MCF 10A (cell line): ENCODE measurements at regions not wholly inside any gene's neighbourhood (a gene's known extent, or its start where the extent isn't known, plus 50 kb on each side); places are given as distances from the start of the nearest gene placed in this dataset.

Source experiments
- BruUV-seq: library from RNA; stranded (reverse); fragments of 400-500 nt; replicated peaks from 2 replicates; lab custom pipeline; 2021; lab: Mats Ljungman, UMichigan
- CTCF ChIA-PET: fragments of 300-600 bp; sonication (Branson Sonifier 250); formaldehyde crosslinking; extraction: SDS; loops from one replicate; lab custom pipeline; 2021; ENCODE audit warnings: antibody characterized with exemption, inconsistent platforms; lab: Yijun Ruan, JAX
- POLR2A ChIA-PET: fragments of 300-600, 350-650 bp; sonication (Branson Sonifier 250); formaldehyde crosslinking; extraction: SDS; loops from one replicate; lab custom pipeline; 2020; ENCODE audit warnings: antibody characterized with exemption, inconsistent platforms; lab: Yijun Ruan, JAX
- DNase-seq: peaks from one replicate; pipeline ENCODE4 v3.0.0-alpha.2; 2018; ENCODE audit not compliant: unreplicated experiment
- H3K27ac Mint-ChIP-seq: one replicate; pipeline ENCODE4 v1.8.0; 2022; ENCODE audit warnings: mild to moderate bottlenecking, low read depth, mixed read lengths; ENCODE audit not compliant: unreplicated experiment
- H3K27me3 Mint-ChIP-seq: one replicate; pipeline ENCODE4 v1.8.0; 2022; ENCODE audit warnings: mixed read lengths; ENCODE audit not compliant: insufficient read depth, unreplicated experiment
- H3K36me3 Mint-ChIP-seq: one replicate; pipeline ENCODE4 v1.8.0; 2022; ENCODE audit warnings: mild to moderate bottlenecking, moderate library complexity, mixed read lengths; ENCODE audit not compliant: insufficient read depth, unreplicated experiment
- H3K4me1 Mint-ChIP-seq: one replicate; pipeline ENCODE4 v1.8.0; 2022; ENCODE audit warnings: mixed read lengths; ENCODE audit not compliant: insufficient read depth, unreplicated experiment
- H3K4me3 Mint-ChIP-seq: one replicate; pipeline ENCODE4 v1.8.0; 2022; ENCODE audit warnings: mild to moderate bottlenecking, moderate library complexity, mixed read lengths; ENCODE audit not compliant: unreplicated experiment
- H3K9me3 Mint-ChIP-seq: one replicate; pipeline ENCODE4 v1.8.0; 2022; ENCODE audit warnings: mixed read lengths; ENCODE audit not compliant: unreplicated experiment
- intact Hi-C: fragments of 100-400 bp; cut with micrococcal nuclease; formaldehyde crosslinking; loops from 2 replicates; pipeline ENCODE4 v1.14.1; 2022
- TF ChIP-seq, protein P1 (sequence below): fragments of 200-600 bp; IDR thresholded peaks from one replicate; pipeline ENCODE4 v1.8.0; 2022; ENCODE audit warnings: antibody characterized with exemption, mild to moderate bottlenecking; ENCODE audit not compliant: unreplicated experiment

DNA sequence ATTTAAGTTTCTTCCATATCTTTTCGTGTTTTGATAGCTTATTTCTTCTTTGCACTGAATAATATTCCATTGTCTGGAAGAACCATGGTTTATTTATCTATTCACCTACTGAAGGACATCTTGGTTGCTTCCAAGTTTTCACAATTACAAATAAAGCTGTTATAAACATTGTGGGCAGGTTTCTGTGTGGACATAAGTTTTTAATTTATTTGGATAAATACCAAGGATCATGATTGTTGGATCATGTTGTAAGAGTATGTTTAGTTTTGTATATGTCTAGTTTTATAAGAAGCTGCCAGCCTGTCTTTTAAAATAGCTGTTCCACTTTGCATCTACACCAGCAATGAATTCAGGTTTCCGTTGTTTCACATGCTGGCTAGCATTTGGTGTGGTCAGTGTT, 339.4 kb downstream of the CDH11 start:
- Mint-ChIP-seq H3K27me3 (no peaks in the 10 kb centered on the region), H3K4me1 (no peaks in the 10 kb centered on the region), H3K9me3 (no peaks in the 10 kb centered on the region), H3K4me3 (no peak overlapping the region), H3K36me3 (no peaks in the 10 kb centered on the region), H3K27ac (no peak overlapping the region)
- CTCF ChIA-PET, result interaction anchor here (0.6 kb wide), 2 partner anchors 12 to 70 kb away, joined by 3 to 5 read pairs; no protein-coding TSS in a partner anchor
- intact Hi-C loops, result no loop called here
- TF ChIP-seq, protein P1, sequence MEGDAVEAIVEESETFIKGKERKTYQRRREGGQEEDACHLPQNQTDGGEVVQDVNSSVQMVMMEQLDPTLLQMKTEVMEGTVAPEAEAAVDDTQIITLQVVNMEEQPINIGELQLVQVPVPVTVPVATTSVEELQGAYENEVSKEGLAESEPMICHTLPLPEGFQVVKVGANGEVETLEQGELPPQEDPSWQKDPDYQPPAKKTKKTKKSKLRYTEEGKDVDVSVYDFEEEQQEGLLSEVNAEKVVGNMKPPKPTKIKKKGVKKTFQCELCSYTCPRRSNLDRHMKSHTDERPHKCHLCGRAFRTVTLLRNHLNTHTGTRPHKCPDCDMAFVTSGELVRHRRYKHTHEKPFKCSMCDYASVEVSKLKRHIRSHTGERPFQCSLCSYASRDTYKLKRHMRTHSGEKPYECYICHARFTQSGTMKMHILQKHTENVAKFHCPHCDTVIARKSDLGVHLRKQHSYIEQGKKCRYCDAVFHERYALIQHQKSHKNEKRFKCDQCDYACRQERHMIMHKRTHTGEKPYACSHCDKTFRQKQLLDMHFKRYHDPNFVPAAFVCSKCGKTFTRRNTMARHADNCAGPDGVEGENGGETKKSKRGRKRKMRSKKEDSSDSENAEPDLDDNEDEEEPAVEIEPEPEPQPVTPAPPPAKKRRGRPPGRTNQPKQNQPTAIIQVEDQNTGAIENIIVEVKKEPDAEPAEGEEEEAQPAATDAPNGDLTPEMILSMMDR, result no peak
- POLR2A ChIA-PET, result interaction anchor here (0.6 kb wide), 1 partner anchor 94 kb away, joined by 3 read pairs; no protein-coding TSS in a partner anchor
- no TSS peak for BruUV-seq
- no peak for DNase-seq

DNA sequence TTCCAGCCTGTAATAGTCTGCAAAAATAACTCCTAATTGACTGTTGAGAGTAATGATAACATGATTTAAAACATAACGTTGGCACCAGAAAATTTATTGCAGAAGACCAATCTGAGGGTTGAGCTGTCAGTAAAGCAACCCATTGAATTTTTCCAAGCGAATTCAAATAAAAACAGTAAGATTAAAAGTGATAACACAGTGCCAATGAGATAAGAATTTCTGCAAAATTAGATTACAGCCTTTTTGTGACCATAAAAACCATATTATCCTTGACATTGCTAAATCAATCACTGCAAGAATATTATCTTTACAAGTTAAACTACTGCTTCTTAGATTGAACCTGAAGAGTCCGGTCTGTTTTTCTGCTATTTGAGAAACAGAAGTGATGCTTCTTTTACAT, 341.4 kb downstream of the CDH11 start:
- H3K27ac Mint-ChIP-seq, result no peak overlapping the region
- H3K27me3 Mint-ChIP-seq, result no peaks in the 10 kb centered on the region
- BruUV-seq, result no TSS peak
- no peaks in the 10 kb centered on the region for H3K36me3 Mint-ChIP-seq
- no peaks in the 10 kb centered on the region for H3K4me1 Mint-ChIP-seq
- intact Hi-C loops, result no loop called here
- no peak for DNase-seq
- H3K4me3 Mint-ChIP-seq, result no peak overlapping the region
- no peaks in the 10 kb centered on the region for H3K9me3 Mint-ChIP-seq
- CTCF ChIA-PET, result interaction anchor here (0.6 kb wide), 1 partner anchor 637 kb away, joined by 3 read pairs; no protein-coding TSS in a partner anchor
- POLR2A ChIA-PET, result no interaction called here
- TF ChIP-seq, protein P1, result no peak

DNA sequence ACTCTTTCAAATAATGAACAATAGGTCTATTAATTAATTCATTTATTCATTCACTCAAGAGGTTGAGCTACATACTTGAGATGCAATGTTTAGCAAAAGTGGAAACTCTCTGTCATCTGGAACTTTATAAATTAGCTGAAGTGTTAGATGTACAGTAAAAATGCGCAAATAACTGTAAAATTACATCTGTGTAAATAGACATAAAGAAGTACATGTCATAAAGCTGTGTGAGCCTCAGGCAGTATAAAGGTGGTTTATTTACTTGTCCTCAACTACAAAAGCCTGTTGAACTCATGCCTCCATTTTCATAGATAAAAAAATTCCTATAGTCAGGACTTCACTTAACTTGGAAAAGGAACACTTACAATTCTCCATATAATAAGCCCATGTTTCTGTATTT, 343.1 kb downstream of the CDH11 start:
- intact Hi-C loops, result no loop called here
- Mint-ChIP-seq H3K9me3 (no peaks in the 10 kb centered on the region), H3K4me1 (no peaks in the 10 kb centered on the region), H3K4me3 (no peak overlapping the region), H3K36me3 (no peaks in the 10 kb centered on the region), H3K27me3 (no peaks in the 10 kb centered on the region), H3K27ac (no peak overlapping the region)
- DNase-seq, result no peak
- BruUV-seq, result no TSS peak
- POLR2A ChIA-PET, result no interaction called here
- TF ChIP-seq, protein P1, result no peak
- CTCF ChIA-PET, result no interaction called here

DNA sequence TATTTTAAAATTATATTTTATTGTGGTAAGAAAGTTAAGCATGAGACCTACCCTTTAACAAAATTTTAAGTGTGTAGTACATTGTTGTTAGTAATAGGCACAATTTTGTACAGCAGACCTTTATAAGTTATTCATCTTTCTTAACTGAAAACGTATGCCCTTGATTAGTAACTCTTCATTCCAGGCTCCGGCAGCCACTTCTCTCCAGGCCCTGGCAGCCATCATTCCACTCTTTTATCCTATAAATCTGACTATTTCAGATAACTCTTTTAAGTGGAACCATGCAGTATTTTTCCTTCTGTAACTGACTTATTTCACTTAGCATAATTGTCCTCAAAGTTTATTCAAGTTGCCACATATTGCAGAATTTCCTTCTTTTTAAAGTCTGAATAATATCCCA, 348.2 kb downstream of the CDH11 start:
- Mint-ChIP-seq H3K4me1 (no peaks in the 10 kb centered on the region), H3K9me3 (no peaks in the 10 kb centered on the region), H3K27me3 (no peaks in the 10 kb centered on the region), H3K27ac (no peak overlapping the region), H3K36me3 (no peaks in the 10 kb centered on the region), H3K4me3 (no peak overlapping the region)
- no TSS peak for BruUV-seq
- intact Hi-C loops, result no loop called here
- DNase-seq, result no peak
- ChIA-PET CTCF (no interaction called here), POLR2A (no interaction called here)
- TF ChIP-seq, protein P1, result no peak
